ENCODE measurements at regions not wholly inside any gene's neighbourhood (a gene's known extent, or its start where the extent isn't known, plus 50 kb on each side); places are given as distances from the start of the nearest gene placed in this dataset.

DNA sequence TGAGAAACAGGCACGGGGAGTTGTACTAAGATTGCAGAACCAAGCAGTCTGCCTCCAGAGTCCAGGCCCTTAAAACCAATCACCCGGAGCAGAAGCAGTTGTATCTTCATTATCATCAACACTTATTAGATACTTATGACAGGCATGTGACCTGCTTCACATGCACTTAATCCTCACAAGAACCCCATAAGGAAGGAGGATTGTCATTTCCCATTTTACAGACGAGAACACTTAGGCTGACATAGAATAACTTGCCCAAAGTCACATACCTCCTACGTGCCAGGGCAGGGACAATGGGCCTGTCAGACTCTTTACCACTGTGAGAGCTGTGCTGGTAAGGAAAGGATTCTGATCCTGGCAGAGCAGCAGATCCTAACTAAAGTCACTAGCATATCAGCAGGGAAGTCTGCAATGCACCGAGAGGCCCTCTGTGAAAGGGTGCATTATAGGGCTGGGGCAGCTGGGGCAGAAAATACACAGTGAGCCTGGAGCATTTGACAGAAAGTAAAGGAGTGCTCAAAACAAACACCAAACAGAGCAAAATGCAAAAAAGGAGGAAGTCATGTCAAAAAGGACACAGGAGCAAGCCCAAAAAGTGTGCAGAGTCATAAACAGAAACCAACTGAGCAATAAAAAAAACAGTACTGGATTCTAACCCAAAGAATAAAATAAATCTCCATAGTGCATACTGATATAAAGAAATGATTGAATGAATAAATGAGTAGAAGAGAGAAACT is 55.9 kb upstream of the SP3 start:
- TF ChIP-seq CTBP1 (IDR thresholded peaks at IDR 0.05; ENCODE audit: borderline replicate concordance) (no peak), BHLHE40 (IDR thresholded peaks at IDR 0.05; ENCODE audit: borderline replicate concordance) (no peak), ARNT (IDR thresholded peaks at IDR 0.05) (no peak), FOXK2 (IDR thresholded peaks at IDR 0.05) (no peak), NFRKB (IDR thresholded peaks at IDR 0.05) (no peak), SUZ12 (IDR thresholded peaks at IDR 0.05) (no peak)

Data from HEK293T (cell line).